SU-DHL-6 (cell line): ENCODE measurements at regions not wholly inside any gene's neighbourhood (a gene's known extent, or its start where the extent isn't known, plus 50 kb on each side); places are given as distances from the start of the nearest gene placed in this dataset.

Experiments used
- H2AFZ ChIP-seq: fragments of 200-600 bp; sonication (generic); 2 replicates; pipeline ENCODE4 v1.6.1; 2014; ENCODE audit warnings: low read depth, mild to moderate bottlenecking, moderate library complexity, mixed read lengths, antibody characterized with exemption, low read length; ENCODE audit not compliant: severe bottlenecking
- H3F3A ChIP-seq: fragments of 200-600 bp; shearing (Covaris generic); 2 replicates; pipeline ENCODE4 v1.6.0; 2016; ENCODE audit warnings: antibody characterized with exemption, mild to moderate bottlenecking; ENCODE audit not compliant: insufficient read depth
- H3K27ac ChIP-seq: fragments of 200-600 bp; sonication (generic); 2 replicates; pipeline ENCODE4 v1.5.1; 2016; ENCODE audit warnings: low read depth, mild to moderate bottlenecking, low read length, moderate library complexity, mixed read lengths
- H3K27me3 ChIP-seq: fragments of 200-600 bp; sonication (generic), shearing (Covaris generic); 2 replicates; pipeline ENCODE4 v1.6.0; 2014; ENCODE audit warnings: mild to moderate bottlenecking, low read length
- H3K36me3 ChIP-seq: fragments of 200-600 bp; sonication (generic); 2 replicates; pipeline ENCODE4 v1.6.1; 2014; ENCODE audit warnings: mild to moderate bottlenecking, low read length, mixed read lengths
- H3K4me2 ChIP-seq: fragments of 300-600, 200-600 bp; shearing (Covaris generic), sonication (generic); 2 replicates; pipeline ENCODE4 v1.6.0; 2014; ENCODE audit warnings: low read length, low read depth, mild to moderate bottlenecking; ENCODE audit not compliant: poor library complexity, severe bottlenecking
- H3K4me3 ChIP-seq: fragments of 200-600 bp; sonication (generic); 2 replicates; pipeline ENCODE4 v1.5.1; 2014; ENCODE audit warnings: antibody characterized with exemption, low read length, mild to moderate bottlenecking, mixed read lengths; ENCODE audit not compliant: insufficient read depth, poor library complexity, severe bottlenecking
- H3K79me2 ChIP-seq: fragments of 200-600 bp; sonication (generic); 2 replicates; pipeline ENCODE4 v1.6.1; 2014; ENCODE audit warnings: mild to moderate bottlenecking, low read length, moderate library complexity; ENCODE audit not compliant: insufficient read depth
- H3K9ac ChIP-seq: fragments of 200-600 bp; sonication (generic); 2 replicates; pipeline ENCODE4 v1.7.0; 2014; ENCODE audit warnings: mild to moderate bottlenecking, low read length
- H3K9me2 ChIP-seq: fragments of 200-600 bp; sonication (generic); replicated peaks from 2 replicates; pipeline ENCODE4 v1.6.1; 2014; ENCODE audit warnings: low read length; ENCODE audit not compliant: insufficient read depth
- H3K9me3 ChIP-seq: fragments of 200-600 bp; sonication (generic); 2 replicates; pipeline ENCODE4 v1.6.1; 2014; ENCODE audit warnings: low read length, mixed read lengths; ENCODE audit not compliant: insufficient read depth
- H4K20me1 ChIP-seq: fragments of 200-600 bp; sonication (generic); 2 replicates; pipeline ENCODE4 v1.6.1; 2014; ENCODE audit warnings: low read depth, mild to moderate bottlenecking, antibody characterized with exemption, low read length, moderate library complexity, mixed read lengths
- CTCF ChIP-seq: fragments of 200-600 bp; sonication (generic); IDR thresholded peaks from one replicate; pipeline ENCODE4 v1.5.1; 2017; ENCODE audit warnings: antibody characterized with exemption, mild to moderate bottlenecking, low read length, moderate library complexity; ENCODE audit not compliant: insufficient read depth, poor library complexity, severe bottlenecking
- EZH2phosphoT487 ChIP-seq: fragments of 200-600 bp; sonication (generic), shearing (Covaris generic); conservative IDR thresholded peaks from 2 replicates; pipeline ENCODE4 v1.6.1; 2018; ENCODE audit warnings: mild to moderate bottlenecking, antibody characterized with exemption, low read length, moderate library complexity, mixed read lengths

GRCh38 chr10:123521076-123521475 lies 145.1 kb upstream of the GPR26 start:
- Histone ChIP-seq H3K9me3 (no peaks in the 10 kb centered on the region), H3K9ac (no peak overlapping the region), H3K79me2 (no peaks in the 10 kb centered on the region), H4K20me1 (no peaks in the 10 kb centered on the region), H2AFZ (no peak overlapping the region), H3K27ac (no peak overlapping the region), H3K36me3 (no peaks in the 10 kb centered on the region), H3K4me3 (no peak overlapping the region), H3F3A (no peaks in the 10 kb centered on the region), H3K27me3 (no peaks in the 10 kb centered on the region), H3K9me2 (no peaks in the 10 kb centered on the region), H3K4me2 (no peak overlapping the region)
- TF ChIP-seq EZH2phosphoT487 (no peak), CTCF (no peak)

- Histone ChIP-seq H3K27me3 (no peaks in the 10 kb centered on the region), H2AFZ (no peak overlapping the region), H4K20me1 (no peaks in the 10 kb centered on the region), H3K36me3 (no peaks in the 10 kb centered on the region), H3K9me2 (no peaks in the 10 kb centered on the region), H3F3A (no peaks in the 10 kb centered on the region), H3K4me2 (no peak overlapping the region), H3K9me3 (no peaks in the 10 kb centered on the region), H3K4me3 (no peak overlapping the region), H3K9ac (no peak overlapping the region), H3K79me2 (no peaks in the 10 kb centered on the region), H3K27ac (no peak overlapping the region)
- TF ChIP-seq EZH2phosphoT487 (no peak), CTCF (no peak)
These were observed 144.6 kb upstream of the GPR26 start for GRCh38 chr10:123521556-123521955.

- Histone ChIP-seq H3K79me2 (no peaks in the 10 kb centered on the region), H3F3A (no peaks in the 10 kb centered on the region), H3K9ac (no peak overlapping the region), H3K27ac (no peak overlapping the region), H3K9me2 (no peaks in the 10 kb centered on the region), H3K4me2 (no peak overlapping the region), H3K4me3 (no peak overlapping the region), H3K36me3 (no peaks in the 10 kb centered on the region), H3K27me3 (no peaks in the 10 kb centered on the region), H2AFZ (no peak overlapping the region), H3K9me3 (no peaks in the 10 kb centered on the region), H4K20me1 (no peaks in the 10 kb centered on the region)
- TF ChIP-seq CTCF, result no peak
- TF ChIP-seq EZH2phosphoT487, result no peak
These were observed 143.3 kb upstream of the GPR26 start for GRCh38 chr10:123522702-123523312.
